Neural cell (in vitro differentiated cells): ENCODE measurements at regions not wholly inside any gene's neighbourhood (a gene's known extent, or its start where the extent isn't known, plus 50 kb on each side); places are given as distances from the start of the nearest gene placed in this dataset.

Experiments used
- H2AFZ ChIP-seq: fragments of 200-600, 300-800 bp; sonication (generic), shearing (Covaris generic); 2 replicates; pipeline ENCODE4 v1.6.0; 2014; ENCODE audit warnings: low read depth, mild to moderate bottlenecking, antibody characterized with exemption, low read length, moderate library complexity
- H3F3A ChIP-seq: fragments of 200-600 bp; shearing (Covaris generic); 2 replicates; pipeline ENCODE4 v1.6.1; 2016; ENCODE audit warnings: mild to moderate bottlenecking, moderate library complexity, mixed read lengths, antibody characterized with exemption, low read length; ENCODE audit not compliant: insufficient read depth, poor library complexity, severe bottlenecking
- H3K27ac ChIP-seq: fragments of 200-600, 300-800 bp; sonication (generic), shearing (Covaris generic); 2 replicates; pipeline ENCODE4 v1.5.1; 2014; ENCODE audit warnings: mild to moderate bottlenecking, low read length, moderate library complexity
- H3K27me3 ChIP-seq: fragments of 300-800, 200-600 bp; sonication (generic), shearing (Covaris generic); 2 replicates; pipeline ENCODE4 v1.6.0; 2014; ENCODE audit warnings: mild to moderate bottlenecking, low read depth, low read length, moderate library complexity; ENCODE audit not compliant: insufficient read depth
- H3K36me3 ChIP-seq: fragments of 300-800, 200-600 bp; sonication (generic), shearing (Covaris generic); 2 replicates; pipeline ENCODE4 v1.5.1; 2014; ENCODE audit warnings: mild to moderate bottlenecking, antibody characterized with exemption, low read length, moderate library complexity; ENCODE audit not compliant: insufficient read depth
- H3K4me2 ChIP-seq: fragments of 300-800, 200-600 bp; sonication (generic), shearing (Covaris generic); 2 replicates; pipeline ENCODE4 v1.6.0; 2014; ENCODE audit warnings: mild to moderate bottlenecking, low read length
- H3K4me3 ChIP-seq: fragments of 300-800, 200-600 bp; sonication (generic), shearing (Covaris generic); 2 replicates; pipeline ENCODE4 v1.5.1; 2014; ENCODE audit warnings: mild to moderate bottlenecking, low read length, moderate library complexity
- H3K79me2 ChIP-seq: fragments of 200-600 bp; shearing (Covaris generic); replicated peaks from 2 replicates; pipeline ENCODE4 v1.6.0; 2014; ENCODE audit warnings: mild to moderate bottlenecking, low read length, moderate library complexity; ENCODE audit not compliant: insufficient read depth
- H3K9ac ChIP-seq: fragments of 300-800, 200-600 bp; sonication (generic), shearing (Covaris generic); 2 replicates; pipeline ENCODE4 v1.6.1; 2016; ENCODE audit warnings: mild to moderate bottlenecking, low read length, mixed read lengths
- H3K9me2 ChIP-seq: fragments of 200-600 bp; shearing (Covaris generic); 2 replicates; pipeline ENCODE4 v1.6.1; 2016; ENCODE audit warnings: mild to moderate bottlenecking, low read length, mixed read lengths; ENCODE audit not compliant: insufficient read depth
- H3K9me3 ChIP-seq: fragments of 200-600, 300-800 bp; sonication (generic), shearing (Covaris generic); 2 replicates; pipeline ENCODE4 v1.6.1; 2016; ENCODE audit warnings: mild to moderate bottlenecking, mixed run types, low read length, moderate library complexity, mixed read lengths
- H4K20me1 ChIP-seq: fragments of 200-600 bp; shearing (Covaris generic); 2 replicates; pipeline ENCODE4 v1.6.1; 2016; ENCODE audit warnings: mild to moderate bottlenecking, mixed run types; ENCODE audit not compliant: insufficient read depth
- CTCF ChIP-seq: fragments of 450-650 bp; IDR thresholded peaks from 2 replicates; pipeline ENCODE4 v1.5.1; 2014; ENCODE audit warnings: antibody characterized with exemption, mild to moderate bottlenecking, moderate library complexity; ENCODE audit not compliant: poor library complexity, severe bottlenecking
- EP300 ChIP-seq: fragments of 450-650 bp; conservative IDR thresholded peaks from 2 replicates; pipeline ENCODE4 v1.6.1; 2014; ENCODE audit warnings: antibody characterized with exemption, mild to moderate bottlenecking, moderate library complexity; ENCODE audit not compliant: poor library complexity, severe bottlenecking
- EZH2 ChIP-seq: fragments of 200-600, 300-800 bp; shearing (Covaris generic), sonication (generic); IDR thresholded peaks from 2 replicates; pipeline ENCODE4 v1.6.1; 2014; ENCODE audit warnings: antibody characterized with exemption, low read length, borderline replicate concordance, mild to moderate bottlenecking; ENCODE audit not compliant: insufficient read depth, poor library complexity, severe bottlenecking
- MXI1 ChIP-seq: fragments of 450-650 bp; conservative IDR thresholded peaks from 2 replicates; pipeline ENCODE4 v1.6.1; 2014; ENCODE audit warnings: antibody characterized with exemption, mild to moderate bottlenecking; ENCODE audit not compliant: poor library complexity, severe bottlenecking
- POLR2AphosphoS5 ChIP-seq: IDR thresholded peaks from 2 replicates; pipeline ENCODE4 v1.6.1; 2012
- RAD21 ChIP-seq: fragments of 450-650 bp; conservative IDR thresholded peaks from 2 replicates; pipeline ENCODE4 v1.6.1; 2014; ENCODE audit warnings: antibody characterized with exemption, mild to moderate bottlenecking, moderate library complexity
- REST ChIP-seq: IDR thresholded peaks from 2 replicates; pipeline ENCODE4 v1.6.1; 2012; ENCODE audit warnings: borderline replicate concordance
- SMC3 ChIP-seq: fragments of 450-650 bp; conservative IDR thresholded peaks from 2 replicates; pipeline ENCODE4 v1.6.1; 2014; ENCODE audit warnings: antibody characterized with exemption, mild to moderate bottlenecking, moderate library complexity; ENCODE audit not compliant: poor library complexity
- TAF1 ChIP-seq: IDR thresholded peaks from 2 replicates; pipeline ENCODE4 v1.6.1; 2012; ENCODE audit warnings: low read depth

DNA sequence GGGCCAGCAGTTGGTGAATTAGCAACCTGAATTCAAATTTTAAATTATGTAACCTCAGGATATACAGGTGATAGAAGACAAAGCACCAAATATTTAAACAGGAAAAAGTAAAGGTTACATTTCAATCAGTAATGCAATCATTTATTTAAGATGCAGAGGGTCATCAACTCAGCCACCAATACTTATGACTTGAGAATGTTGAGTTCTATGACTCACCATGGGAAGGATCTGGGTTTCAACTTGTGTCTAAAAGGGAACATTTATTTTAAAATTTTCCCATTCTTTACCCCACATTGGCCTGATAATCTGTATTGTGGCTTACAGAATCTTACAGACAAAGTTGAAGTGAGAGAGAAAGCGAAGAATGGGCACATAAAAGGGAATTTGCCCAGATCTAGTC, 418.0 kb downstream of the NDFIP2 start:
- no peaks in the 10 kb centered on the region for H3K9me2 ChIP-seq
- H3K4me2 ChIP-seq: no peak overlapping the region
- no peaks in the 10 kb centered on the region for H3K79me2 ChIP-seq
- TF ChIP-seq REST (no peak), EP300 (no peak), RAD21 (no peak)
- H3K4me3 ChIP-seq: no peak overlapping the region
- no peaks in the 10 kb centered on the region for H3K27me3 ChIP-seq
- no peaks in the 10 kb centered on the region for H4K20me1 ChIP-seq
- no peaks in the 10 kb centered on the region for H3K36me3 ChIP-seq
- no peak overlapping the region for H3K27ac ChIP-seq
- H3K9ac ChIP-seq: no peak overlapping the region
- H2AFZ ChIP-seq: no peak overlapping the region
- H3K9me3 ChIP-seq: no peaks in the 10 kb centered on the region
- H3F3A ChIP-seq: no peaks in the 10 kb centered on the region

GRCh38 chr13:79898202-79898826, 417.4 kb downstream of the NDFIP2 start:
- TF ChIP-seq RAD21 (no peak), POLR2AphosphoS5 (no peak), CTCF (no peak), MXI1 (no peak), REST (no peak), SMC3 (no peak), EZH2 (no peak), EP300 (no peak), TAF1 (no peak)
- Histone ChIP-seq H3K4me2 (no peak overlapping the region), H3K27ac (no peak overlapping the region), H3K36me3 (no peaks in the 10 kb centered on the region), H4K20me1 (no peaks in the 10 kb centered on the region), H2AFZ (no peak overlapping the region), H3K9me2 (no peaks in the 10 kb centered on the region), H3F3A (no peaks in the 10 kb centered on the region), H3K9ac (no peak overlapping the region), H3K27me3 (no peaks in the 10 kb centered on the region), H3K79me2 (no peaks in the 10 kb centered on the region), H3K9me3 (no peaks in the 10 kb centered on the region), H3K4me3 (no peak overlapping the region)
